Naive thymus-derived CD4-positive, alpha-beta T cell (primary cell): ENCODE measurements at regions not wholly inside any gene's neighbourhood (a gene's known extent, or its start where the extent isn't known, plus 50 kb on each side); places are given as distances from the start of the nearest gene placed in this dataset.
"Not testable (repeated sequence)": the region's sequence is repeated elsewhere in the genome, so short reads cannot be mapped to it uniquely, and the experiment has no call there.

Experiments used
- ATAC-seq: fragments of 150-1000 bp; cut with Tn5 transposase; 2 replicates; pipeline ENCODE4 v1.10.0; 2021; ENCODE audit warnings: mild to moderate bottlenecking, moderate library complexity
- CTCF ChIA-PET: fragments of 350-600 bp; sonication (Branson Sonifier 250); formaldehyde crosslinking; loops from one replicate; lab custom pipeline; 2021; ENCODE audit warnings: antibody characterized with exemption; lab: Charles Lee
- POLR2A ChIA-PET: fragments of 350-600 bp; sonication (Branson Sonifier 250); formaldehyde crosslinking; loops from one replicate; lab custom pipeline; 2021; ENCODE audit warnings: antibody characterized with exemption, inconsistent platforms; lab: Charles Lee
- DNase-seq, 9 donors: peaks; one replicate each; pipeline versions ENCODE4 v3.0.0 to v3.0.0-alpha.2; 2020 to 2022; ENCODE audit warnings: mixed read lengths in 1 of 9
- H3K27ac ChIP-seq: one replicate; pipeline ENCODE4 v1.7.0; 2013; ENCODE audit warnings: mild to moderate bottlenecking, low read depth, low read length, moderate library complexity
- H3K27me3 ChIP-seq, 2 donors: one replicate each; pipeline ENCODE4 v1.7.0; 2013; ENCODE audit warnings: low read length in 2 of 2, mild to moderate bottlenecking in 2 of 2, moderate library complexity in 2 of 2; ENCODE audit not compliant: control insufficient read depth in 2 of 2, insufficient read depth in 2 of 2
- H3K36me3 ChIP-seq, 3 experiments: 1 replicate in 2 of 3; 2 replicates in 1 of 3; pipeline ENCODE4 v1.7.0; 2013; ENCODE audit warnings: low read length in 3 of 3, mild to moderate bottlenecking in 3 of 3, moderate library complexity in 1 of 3; ENCODE audit not compliant: insufficient read depth in 3 of 3, control insufficient read depth in 2 of 3
- H3K4me1 ChIP-seq, 2 donors: one replicate each; pipeline ENCODE4 v1.7.0; 2013; ENCODE audit warnings: low read length in 2 of 2, mild to moderate bottlenecking in 2 of 2, moderate library complexity in 1 of 2; ENCODE audit not compliant: control insufficient read depth in 2 of 2, insufficient read depth in 2 of 2
- H3K4me3 ChIP-seq: 2 replicates; pipeline ENCODE4 v1.7.0; 2013; ENCODE audit warnings: mild to moderate bottlenecking, low read length
- H3K9me3 ChIP-seq, 3 experiments: 1 replicate in 2 of 3; 2 replicates in 1 of 3; pipeline ENCODE4 v1.7.0; 2013; ENCODE audit warnings: low read length in 3 of 3; ENCODE audit not compliant: control insufficient read depth in 2 of 3
- H3K27ac Mint-ChIP-seq, 9 donors: one replicate each; pipeline ENCODE4 v1.8.0; 2020 to 2022; ENCODE audit warnings: mixed read lengths in 9 of 9, mild to moderate bottlenecking in 8 of 9, moderate library complexity in 5 of 9, inconsistent platforms in 2 of 9
- H3K27me3 Mint-ChIP-seq, 5 donors: one replicate each; pipeline ENCODE4 v1.8.0; 2021 to 2022; ENCODE audit warnings: mixed read lengths in 5 of 5, mild to moderate bottlenecking in 1 of 5
- H3K36me3 Mint-ChIP-seq, 5 donors: one replicate each; pipeline ENCODE4 v1.8.0; 2020 to 2022; ENCODE audit warnings: mixed read lengths in 5 of 5, mild to moderate bottlenecking in 3 of 5, inconsistent platforms in 1 of 5
- H3K4me1 Mint-ChIP-seq, 7 donors: one replicate each; pipeline ENCODE4 v1.8.0; 2020 to 2022; ENCODE audit warnings: mixed read lengths in 7 of 7, mild to moderate bottlenecking in 3 of 7, inconsistent platforms in 1 of 7
- H3K4me3 Mint-ChIP-seq, 10 donors: one replicate each; pipeline ENCODE4 v1.8.0; 2020 to 2022; ENCODE audit warnings: mild to moderate bottlenecking in 10 of 10, mixed read lengths in 10 of 10, moderate library complexity in 6 of 10, inconsistent platforms in 2 of 10
- H3K9me3 Mint-ChIP-seq, 11 donors: one replicate each; pipeline ENCODE4 v1.8.0; 2020 to 2022; ENCODE audit warnings: mixed read lengths in 11 of 11, mild to moderate bottlenecking in 4 of 11, inconsistent platforms in 1 of 11, moderate library complexity in 1 of 11
- intact Hi-C, 2 donors: fragments of 100-400 bp; cut with micrococcal nuclease; formaldehyde crosslinking; loops; one replicate each; pipeline ENCODE4 v1.15.1; 2023

DNA sequence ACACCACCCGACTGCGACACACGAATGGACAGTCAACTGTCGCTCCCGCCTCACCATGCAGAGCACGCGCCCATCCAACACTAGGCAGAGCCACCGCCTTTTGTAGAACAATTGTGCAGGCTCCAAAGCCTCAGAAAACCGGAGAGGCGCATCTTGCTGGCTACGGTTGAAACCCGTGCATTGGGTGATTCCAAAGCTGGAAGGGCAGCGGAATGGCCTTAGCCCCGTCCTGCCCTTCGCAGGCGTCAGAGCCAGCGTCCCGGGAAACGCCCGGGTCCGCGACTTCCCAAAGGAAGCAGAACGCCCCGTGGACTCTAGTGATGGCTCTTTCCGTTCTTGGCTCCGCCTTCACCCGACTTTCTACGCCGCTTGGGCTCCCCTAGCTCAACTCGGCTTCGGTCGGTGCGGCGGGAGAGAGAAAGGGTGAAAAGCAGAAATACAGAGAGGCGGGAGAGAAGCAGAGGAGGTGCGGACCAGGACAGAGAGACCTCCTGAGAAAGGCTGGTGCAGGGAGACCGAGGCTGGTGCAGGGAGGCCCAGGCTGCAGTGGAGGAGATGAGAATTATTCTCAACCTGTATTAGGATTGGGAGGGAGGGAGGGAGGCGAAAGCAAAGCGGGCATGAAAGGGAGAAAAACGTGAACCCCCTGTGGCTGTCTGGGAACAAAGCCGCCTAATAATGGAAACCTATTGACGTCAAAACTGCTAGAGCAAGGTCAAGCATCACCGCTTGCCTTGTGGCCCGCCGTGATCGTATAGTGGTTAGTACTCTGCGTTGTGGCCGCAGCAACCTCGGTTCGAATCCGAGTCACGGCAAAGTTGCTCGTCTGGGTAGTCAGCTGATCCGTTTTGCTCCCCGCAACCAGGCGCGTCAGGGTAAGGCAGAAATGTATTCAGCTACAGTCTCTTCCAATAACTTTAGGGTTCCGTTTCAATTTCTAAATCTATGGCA is 99.5 kb downstream of the PRKAB2 start:
- DNase-seq (peak in 3 of 9 donors; percentile 17 to 22 (median 18)), ATAC-seq (no peak)
- intact Hi-C loops, result loop anchor here in 1 of 2 donors (1.0 kb wide), 1 partner anchor 12 kb away; no protein-coding TSS in a partner anchor
- H3K4me1 Mint-ChIP-seq, result peaks cover 4 to 39% (median 20%) of the 10 kb centered on the region in 7 donors
- H3K9me3 ChIP-seq, result peaks cover 0 to 5% (median 0%) of the 10 kb centered on the region in 3 experiments
- no peaks in the 10 kb centered on the region for H3K4me1 ChIP-seq
- peaks cover 0 to 14% (median 7%) of the 10 kb centered on the region in 11 donors for H3K9me3 Mint-ChIP-seq
- no peaks in the 10 kb centered on the region for H3K36me3 ChIP-seq
- peaks cover 0 to 12% (median 0%) of the 10 kb centered on the region in 5 donors for H3K36me3 Mint-ChIP-seq
- H3K27ac ChIP-seq, result no peak overlapping the region
- peak overlapping the region; percentile 21 to 90 (median 85) for H3K4me3 Mint-ChIP-seq
- peaks cover 53 to 81% (median 73%) of the 10 kb centered on the region in 5 donors for H3K27me3 Mint-ChIP-seq
- peak overlapping the region; percentile 14 for H3K4me3 ChIP-seq
- CTCF ChIA-PET, result no interaction called here
- POLR2A ChIA-PET, result interaction anchor here (1.2 kb wide), 1 partner anchor 12 kb away, joined by 6 read pairs; no protein-coding TSS in a partner anchor
- H3K27ac Mint-ChIP-seq, result peak overlapping the region in 3 of 9 donors; percentile 9 to 71 (median 26)
- H3K27me3 ChIP-seq, result no peaks in the 10 kb centered on the region

DNA sequence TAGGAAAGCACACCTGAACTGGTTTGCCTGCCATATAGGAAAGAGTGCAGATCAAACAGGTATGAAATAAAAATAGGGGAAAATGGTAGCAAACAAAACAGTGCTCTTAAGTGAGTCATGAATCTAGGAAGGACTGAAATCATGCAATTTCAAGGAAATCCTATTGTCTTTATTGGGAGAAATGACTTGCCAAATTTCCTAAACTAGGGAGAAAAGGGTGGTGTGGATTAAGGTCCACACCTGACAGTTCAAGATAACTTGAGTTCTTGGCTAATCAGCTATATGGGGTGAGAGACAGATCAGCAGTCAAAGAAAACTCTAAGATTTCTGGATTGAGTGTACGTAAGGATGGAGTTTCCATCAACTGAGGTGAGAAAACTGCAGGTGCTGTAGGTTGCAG is 101.1 kb downstream of the PRKAB2 start:
- Histone ChIP-seq H3K27ac (no peak overlapping the region), H3K4me1 (no peaks in the 10 kb centered on the region), H3K9me3 (no peaks in the 10 kb centered on the region), H3K4me3 (no peak overlapping the region), H3K36me3 (no peaks in the 10 kb centered on the region), H3K27me3 (no peaks in the 10 kb centered on the region)
- POLR2A ChIA-PET, result no interaction called here
- H3K4me1 Mint-ChIP-seq, result peaks cover 4 to 39% (median 15%) of the 10 kb centered on the region in 7 donors
- CTCF ChIA-PET, result no interaction called here
- intact Hi-C loops, result no loop called here
- DNase-seq, result no peak
- no peak for ATAC-seq
- H3K36me3 Mint-ChIP-seq, result peaks cover 0 to 9% (median 0%) of the 10 kb centered on the region in 5 donors
- peaks cover 43 to 73% (median 65%) of the 10 kb centered on the region in 5 donors for H3K27me3 Mint-ChIP-seq
- peaks cover 0 to 14% (median 7%) of the 10 kb centered on the region in 11 donors for H3K9me3 Mint-ChIP-seq
- H3K27ac Mint-ChIP-seq, result no peak overlapping the region
- peak overlapping the region in 3 of 10 donors; percentile 5 to 90 (median 59) for H3K4me3 Mint-ChIP-seq

- peaks cover 0 to 27% (median 13%) of the 10 kb centered on the region in 11 donors for H3K9me3 Mint-ChIP-seq
- ATAC-seq (no peak), DNase-seq (no peak)
- ChIA-PET POLR2A (no interaction called here), CTCF (no interaction called here)
- intact Hi-C loops, result no loop called here
- peaks cover 0 to 7% (median 5%) of the 10 kb centered on the region in 5 donors for H3K36me3 Mint-ChIP-seq
- no peaks in the 10 kb centered on the region for H3K4me1 Mint-ChIP-seq
- H3K27ac ChIP-seq, result no peak overlapping the region
- H3K27me3 ChIP-seq, result no peaks in the 10 kb centered on the region
- no peaks in the 10 kb centered on the region for H3K4me1 ChIP-seq
- no peaks in the 10 kb centered on the region for H3K36me3 ChIP-seq
- no peak overlapping the region for H3K4me3 ChIP-seq
- peaks cover 19 to 32% (median 26%) of the 10 kb centered on the region in 5 donors for H3K27me3 Mint-ChIP-seq
- H3K27ac Mint-ChIP-seq, result no peak overlapping the region
- no peak overlapping the region for H3K4me3 Mint-ChIP-seq
- no peaks in the 10 kb centered on the region for H3K9me3 ChIP-seq
These were observed 109.3 kb downstream of the PRKAB2 start for GRCh38 chr1:147062956-147063355.

DNA sequence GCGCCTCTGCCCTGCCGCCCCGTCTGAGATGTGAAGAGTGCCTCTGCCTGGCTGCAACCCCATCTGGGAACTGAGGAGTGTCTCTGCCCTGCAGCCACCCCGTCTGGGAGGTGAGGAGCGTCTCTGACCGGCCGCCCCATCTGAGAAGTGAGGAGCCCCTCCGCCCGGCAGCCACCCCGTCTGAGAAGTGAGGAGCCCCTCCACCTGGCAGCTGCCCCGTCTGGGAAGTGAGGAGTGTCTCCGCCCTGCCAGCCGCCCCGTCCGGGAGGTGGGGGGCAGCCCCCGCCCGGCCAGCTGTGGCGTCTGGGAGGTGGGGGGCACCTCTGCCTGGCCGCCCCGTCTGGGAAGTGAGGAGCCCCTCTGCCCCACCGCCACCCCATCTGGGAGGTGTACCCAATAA is 110.4 kb downstream of the PRKAB2 start:
- H3K9me3 ChIP-seq, H3K4me1 Mint-ChIP-seq, CTCF ChIA-PET, intact Hi-C loops, H3K36me3 ChIP-seq, H3K27ac ChIP-seq, H3K36me3 Mint-ChIP-seq, H3K27ac Mint-ChIP-seq, H3K4me1 ChIP-seq, DNase-seq, H3K4me3 Mint-ChIP-seq, H3K4me3 ChIP-seq, ATAC-seq, H3K27me3 ChIP-seq, POLR2A ChIA-PET: not testable (repeated sequence)
- H3K27me3 Mint-ChIP-seq, result peaks cover 26 to 32% (median 28%) of the 10 kb centered on the region in 5 donors
- peaks cover 0 to 33% (median 13%) of the 10 kb centered on the region in 11 donors for H3K9me3 Mint-ChIP-seq

- Mint-ChIP-seq H3K9me3 (peaks cover 0 to 16% (median 2%) of the 10 kb centered on the region in 11 donors), H3K27ac (no peak overlapping the region), H3K36me3 (peaks cover 0 to 9% (median 3%) of the 10 kb centered on the region in 5 donors), H3K4me1 (peaks cover 0 to 10% (median 4%) of the 10 kb centered on the region in 7 donors), H3K27me3 (peaks cover 6 to 36% (median 16%) of the 10 kb centered on the region in 5 donors), H3K4me3 (no peak overlapping the region)
- Histone ChIP-seq H3K27me3 (no peaks in the 10 kb centered on the region), H3K36me3 (no peaks in the 10 kb centered on the region), H3K27ac (no peak overlapping the region), H3K4me1 (no peaks in the 10 kb centered on the region), H3K4me3 (no peak overlapping the region), H3K9me3 (no peaks in the 10 kb centered on the region)
- DNase-seq, result no peak
- POLR2A ChIA-PET, result no interaction called here
- CTCF ChIA-PET, result no interaction called here
- ATAC-seq, result no peak
- intact Hi-C loops, result no loop called here
These were observed 115.1 kb downstream of the NBPF12 start for GRCh38 chr1:147053269-147053668.

DNA sequence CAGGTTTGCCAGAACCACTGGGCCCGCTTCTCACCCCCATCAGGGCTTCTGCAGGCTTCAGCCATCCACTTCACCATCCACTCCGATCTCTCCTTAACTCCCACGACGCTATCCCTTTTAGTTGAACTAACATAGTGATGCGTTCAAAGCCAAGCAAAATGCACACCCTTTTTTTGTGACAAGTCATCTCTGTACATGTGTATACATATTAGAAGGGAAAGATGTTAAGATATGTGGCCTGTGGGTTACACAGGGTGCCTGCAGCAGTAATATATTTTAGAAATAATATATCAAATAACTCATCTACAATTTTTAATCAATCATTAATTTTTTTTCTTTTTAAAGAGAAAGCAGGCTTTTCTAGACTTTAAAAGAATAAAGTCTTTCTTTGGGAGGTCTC is 114.6 kb downstream of the NBPF12 start:
- Mint-ChIP-seq H3K4me1 (peaks cover 0 to 15% (median 7%) of the 10 kb centered on the region in 7 donors), H3K27ac (no peak overlapping the region)
- POLR2A ChIA-PET, result no interaction called here

More for the DNA sequence above, 114.6 kb downstream of the NBPF12 start:
- Histone ChIP-seq H3K36me3 (no peaks in the 10 kb centered on the region), H3K27me3 (no peaks in the 10 kb centered on the region), H3K27ac (no peak overlapping the region), H3K4me1 (no peaks in the 10 kb centered on the region), H3K4me3 (no peak overlapping the region), H3K9me3 (no peaks in the 10 kb centered on the region)
- H3K9me3 Mint-ChIP-seq, result peaks cover 0 to 10% (median 2%) of the 10 kb centered on the region in 11 donors
- CTCF ChIA-PET, result no interaction called here
- peaks cover 0 to 4% (median 3%) of the 10 kb centered on the region in 5 donors for H3K36me3 Mint-ChIP-seq
- intact Hi-C loops, result no loop called here
- ATAC-seq (no peak), DNase-seq (no peak)
- H3K4me3 Mint-ChIP-seq, result no peak overlapping the region
- H3K27me3 Mint-ChIP-seq, result peaks cover 6 to 33% (median 16%) of the 10 kb centered on the region in 5 donors
